Effector memory CD8-positive, alpha-beta T cell (primary cell): ENCODE measurements at regions not wholly inside any gene's neighbourhood (a gene's known extent, or its start where the extent isn't known, plus 50 kb on each side); places are given as distances from the start of the nearest gene placed in this dataset.

ENCODE experiments used
- ATAC-seq: fragments of 150-1000 bp; cut with Tn5 transposase; replicated peaks from 2 replicates; pipeline ENCODE4 v1.10.0; 2021; ENCODE audit warnings: mild to moderate bottlenecking, moderate library complexity
- DNase-seq, 3 experiments: peaks; one replicate each; pipeline ENCODE4 v3.0.0; 2021
- H3K27ac Mint-ChIP-seq, 2 donors: one replicate each; pipeline ENCODE4 v1.8.0; 2022; ENCODE audit warnings: mild to moderate bottlenecking in 2 of 2, mixed read lengths in 2 of 2, moderate library complexity in 2 of 2
- H3K27me3 Mint-ChIP-seq, 2 donors: one replicate each; pipeline ENCODE4 v1.8.0; 2022; ENCODE audit warnings: mixed read lengths in 2 of 2
- H3K36me3 Mint-ChIP-seq: one replicate; pipeline ENCODE4 v1.8.0; 2022; ENCODE audit warnings: mild to moderate bottlenecking, moderate library complexity, mixed read lengths; ENCODE audit not compliant: insufficient read depth
- H3K4me1 Mint-ChIP-seq, 2 donors: one replicate each; pipeline ENCODE4 v1.8.0; 2022; ENCODE audit warnings: low read depth in 2 of 2, mixed read lengths in 2 of 2
- H3K4me3 Mint-ChIP-seq, 2 donors: one replicate each; pipeline ENCODE4 v1.8.0; 2022; ENCODE audit warnings: mild to moderate bottlenecking in 2 of 2, mixed read lengths in 2 of 2, moderate library complexity in 2 of 2
- H3K9me3 Mint-ChIP-seq, 2 donors: one replicate each; pipeline ENCODE4 v1.8.0; 2022; ENCODE audit warnings: mixed read lengths in 2 of 2

- Mint-ChIP-seq H3K4me3 (no peak overlapping the region), H3K27ac (no peak overlapping the region), H3K36me3 (no peaks in the 10 kb centered on the region), H3K27me3 (peaks cover 7 to 15% of the 10 kb centered on the region in 2 donors), H3K9me3 (peaks cover 0 to 2% of the 10 kb centered on the region in 2 donors), H3K4me1 (no peaks in the 10 kb centered on the region)
- DNase-seq (no peak), ATAC-seq (no peak)
Measured at GRCh38 chr10:10515479-10516204, 502.0 kb upstream of the CELF2 start.

GRCh38 chr10:10516346-10517130 is 501.1 kb upstream of the CELF2 start:
- H3K4me3 Mint-ChIP-seq = no peak overlapping the region
- ATAC-seq (no peak), DNase-seq (no peak)
- no peaks in the 10 kb centered on the region for H3K4me1 Mint-ChIP-seq
- H3K27ac Mint-ChIP-seq = no peak overlapping the region
- peaks cover 0 to 2% of the 10 kb centered on the region in 2 donors for H3K9me3 Mint-ChIP-seq
- H3K27me3 Mint-ChIP-seq = peaks cover 7 to 15% of the 10 kb centered on the region in 2 donors
- no peaks in the 10 kb centered on the region for H3K36me3 Mint-ChIP-seq

GRCh38 chr10:10517866-10518265 is 499.8 kb upstream of the CELF2 start:
- no peak overlapping the region for H3K27ac Mint-ChIP-seq
- no peaks in the 10 kb centered on the region for H3K4me1 Mint-ChIP-seq

GRCh38 chr10:10519674-10520073 is 498.0 kb upstream of the CELF2 start:
- Mint-ChIP-seq H3K4me1 (no peaks in the 10 kb centered on the region), H3K36me3 (no peaks in the 10 kb centered on the region), H3K27me3 (peaks cover 7 to 9% of the 10 kb centered on the region in 2 donors), H3K27ac (no peak overlapping the region), H3K9me3 (no peaks in the 10 kb centered on the region), H3K4me3 (no peak overlapping the region)
- no peak for ATAC-seq
- no peak for DNase-seq

More at GRCh38 chr10:10517866-10518265, 499.8 kb upstream of the CELF2 start:
- H3K36me3 Mint-ChIP-seq = no peaks in the 10 kb centered on the region
- ATAC-seq (no peak), DNase-seq (no peak)
- H3K4me3 Mint-ChIP-seq = no peak overlapping the region
- H3K27me3 Mint-ChIP-seq = peaks cover 7 to 14% of the 10 kb centered on the region in 2 donors
- H3K9me3 Mint-ChIP-seq = peaks cover 0 to 2% of the 10 kb centered on the region in 2 donors

- ATAC-seq (no peak), DNase-seq (no peak)
- H3K27me3 Mint-ChIP-seq = peaks cover 7 to 17% of the 10 kb centered on the region in 2 donors
- no peak overlapping the region for H3K27ac Mint-ChIP-seq
- H3K36me3 Mint-ChIP-seq = no peaks in the 10 kb centered on the region
- no peak overlapping the region for H3K4me3 Mint-ChIP-seq
- peaks cover 0 to 1% of the 10 kb centered on the region in 2 donors for H3K9me3 Mint-ChIP-seq
- H3K4me1 Mint-ChIP-seq = no peaks in the 10 kb centered on the region
Measured at GRCh38 chr10:10520491-10521385, 496.9 kb upstream of the CELF2 start.

GRCh38 chr10:10526846-10527245 is 490.8 kb upstream of the CELF2 start:
- Mint-ChIP-seq H3K27ac (no peak overlapping the region), H3K36me3 (no peaks in the 10 kb centered on the region), H3K9me3 (peaks cover 0 to 1% of the 10 kb centered on the region in 2 donors), H3K4me1 (no peaks in the 10 kb centered on the region), H3K4me3 (no peak overlapping the region), H3K27me3 (peaks cover 0 to 9% of the 10 kb centered on the region in 2 donors)
- ATAC-seq (no peak), DNase-seq (no peak)

- no peak for ATAC-seq
- Mint-ChIP-seq H3K9me3 (peaks cover 0 to 1% of the 10 kb centered on the region in 2 donors), H3K27ac (no peak overlapping the region), H3K4me1 (no peaks in the 10 kb centered on the region), H3K4me3 (no peak overlapping the region), H3K27me3 (peaks cover 0 to 9% of the 10 kb centered on the region in 2 donors), H3K36me3 (no peaks in the 10 kb centered on the region)
- DNase-seq = no peak
Measured at GRCh38 chr10:10527861-10528562, 489.7 kb upstream of the CELF2 start.

GRCh38 chr10:10528563-10528910 is 489.1 kb upstream of the CELF2 start:
- Mint-ChIP-seq H3K9me3 (peaks cover 0 to 1% of the 10 kb centered on the region in 2 donors), H3K27me3 (peaks cover 0 to 9% of the 10 kb centered on the region in 2 donors), H3K4me3 (no peak overlapping the region), H3K36me3 (no peaks in the 10 kb centered on the region), H3K27ac (no peak overlapping the region), H3K4me1 (no peaks in the 10 kb centered on the region)
- no peak for ATAC-seq
- DNase-seq = no peak

- H3K36me3 Mint-ChIP-seq = no peaks in the 10 kb centered on the region
- DNase-seq (no peak), ATAC-seq (no peak)
- H3K27me3 Mint-ChIP-seq = peaks cover 5% of the 10 kb centered on the region in 2 donors
- no peak overlapping the region for H3K4me3 Mint-ChIP-seq
- H3K27ac Mint-ChIP-seq = no peak overlapping the region
- no peaks in the 10 kb centered on the region for H3K4me1 Mint-ChIP-seq
- H3K9me3 Mint-ChIP-seq = peaks cover 0 to 3% of the 10 kb centered on the region in 2 donors
Measured at GRCh38 chr10:10530313-10530712, 487.4 kb upstream of the CELF2 start.

- peaks cover 0 to 5% of the 10 kb centered on the region in 2 donors for H3K27me3 Mint-ChIP-seq
- no peak overlapping the region for H3K4me3 Mint-ChIP-seq
- H3K9me3 Mint-ChIP-seq = peaks cover 0 to 2% of the 10 kb centered on the region in 2 donors
- DNase-seq (no peak), ATAC-seq (no peak)
- no peak overlapping the region for H3K27ac Mint-ChIP-seq
- H3K36me3 Mint-ChIP-seq = no peaks in the 10 kb centered on the region
- H3K4me1 Mint-ChIP-seq = no peaks in the 10 kb centered on the region
Measured at GRCh38 chr10:10532236-10532635, 485.4 kb upstream of the CELF2 start.

- DNase-seq (no peak), ATAC-seq (no peak)
- peaks cover 0 to 2% of the 10 kb centered on the region in 2 donors for H3K9me3 Mint-ChIP-seq
- H3K27me3 Mint-ChIP-seq = peaks cover 0 to 5% of the 10 kb centered on the region in 2 donors
- no peak overlapping the region for H3K27ac Mint-ChIP-seq
- no peak overlapping the region for H3K4me3 Mint-ChIP-seq
- H3K36me3 Mint-ChIP-seq = no peaks in the 10 kb centered on the region
- H3K4me1 Mint-ChIP-seq = no peaks in the 10 kb centered on the region
Measured at GRCh38 chr10:10532826-10533225, 484.8 kb upstream of the CELF2 start.

- Mint-ChIP-seq H3K9me3 (peaks cover 0 to 2% of the 10 kb centered on the region in 2 donors), H3K36me3 (no peaks in the 10 kb centered on the region), H3K27me3 (peaks cover 0 to 5% of the 10 kb centered on the region in 2 donors), H3K4me1 (no peaks in the 10 kb centered on the region), H3K27ac (no peak overlapping the region), H3K4me3 (no peak overlapping the region)
- DNase-seq (no peak), ATAC-seq (no peak)
Measured at GRCh38 chr10:10533437-10533836, 484.2 kb upstream of the CELF2 start.

GRCh38 chr10:10538326-10538725 is 479.3 kb upstream of the CELF2 start:
- Mint-ChIP-seq H3K9me3 (peaks cover 0 to 2% of the 10 kb centered on the region in 2 donors), H3K4me3 (no peak overlapping the region), H3K27me3 (peaks cover 0 to 5% of the 10 kb centered on the region in 2 donors), H3K36me3 (no peaks in the 10 kb centered on the region), H3K4me1 (no peaks in the 10 kb centered on the region), H3K27ac (no peak overlapping the region)
- DNase-seq (no peak), ATAC-seq (no peak)
